ENCODE measurements at regions not wholly inside any gene's neighbourhood (a gene's known extent, or its start where the extent isn't known, plus 50 kb on each side); places are given as distances from the start of the nearest gene placed in this dataset.
"Not testable (repeated sequence)": the region's sequence is repeated elsewhere in the genome, so short reads cannot be mapped to it uniquely, and the experiment has no call there.

DNA sequence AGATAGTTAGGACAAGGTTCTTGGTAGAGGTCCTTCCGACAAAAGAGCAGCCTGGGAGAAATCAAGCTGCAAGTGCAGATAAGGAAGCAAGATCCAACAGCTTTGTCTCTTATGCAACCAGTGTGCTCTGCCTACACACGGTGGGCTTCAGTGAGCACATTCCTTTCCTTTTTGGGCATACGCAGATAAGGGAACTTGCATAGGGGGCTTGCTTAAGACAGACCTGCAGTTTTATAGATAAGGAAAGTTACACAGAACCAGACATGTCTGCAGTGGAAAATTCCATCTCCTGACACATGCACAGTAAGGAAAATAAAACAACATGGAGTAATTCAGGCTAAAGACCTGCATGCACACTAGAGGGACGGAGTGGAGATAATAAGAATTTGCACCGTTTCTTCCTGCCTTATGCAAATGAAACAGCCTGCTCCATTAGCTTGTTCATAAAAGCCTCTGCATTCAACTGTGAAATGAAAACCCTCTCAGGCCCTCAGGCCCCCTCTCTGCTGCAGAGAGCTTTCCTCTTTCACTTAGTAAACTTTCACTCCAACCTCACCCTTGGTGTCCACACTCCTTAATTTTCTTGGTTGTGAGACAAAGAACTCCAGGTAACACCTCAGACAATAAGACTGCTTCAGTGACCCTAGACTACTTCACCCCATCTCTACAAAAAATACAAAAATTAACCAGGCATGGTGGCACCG lies 97.5 kb upstream of the MYLIP start:
- no peak for DNase-seq
- no peaks in the 10 kb centered on the region for H3K36me3 ChIP-seq
- peaks cover 14% of the 10 kb centered on the region for H3K9me3 ChIP-seq (replicated peaks)
- TF ChIP-seq CTCF (IDR thresholded peaks at IDR 0.05; ENCODE audit: borderline replicate concordance), result no peak
- H3K4me1 ChIP-seq, result no peaks in the 10 kb centered on the region
- H3K4me3 ChIP-seq, result no peak overlapping the region
- intact Hi-C loops (cut with micrococcal nuclease), result no loop called here
- H3K27ac ChIP-seq (replicated peaks), result no peak overlapping the region
- H3K27me3 ChIP-seq (ENCODE audit: low read depth), result no peaks in the 10 kb centered on the region

DNA sequence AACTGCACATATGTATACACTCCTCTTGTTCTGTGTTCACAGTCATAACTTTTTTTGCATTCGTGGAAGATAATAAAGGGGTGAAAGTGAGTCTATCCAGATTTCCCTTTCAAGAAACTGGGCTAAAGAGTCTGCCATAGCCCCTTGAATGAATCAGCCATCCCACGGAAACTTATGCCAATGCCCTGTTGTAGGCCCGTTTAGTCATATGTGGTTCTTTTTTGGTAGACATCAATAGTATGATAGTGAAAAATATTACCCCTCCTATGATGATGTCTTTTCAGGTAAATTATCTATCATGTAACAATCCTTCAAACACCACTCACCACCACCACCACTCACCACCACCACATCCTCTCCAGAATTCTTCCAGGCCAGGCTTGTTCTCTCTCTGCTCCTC lies 99.9 kb upstream of the MYLIP start:
- intact Hi-C loops (cut with micrococcal nuclease), result no loop called here
- no peaks in the 10 kb centered on the region for H3K27me3 ChIP-seq (ENCODE audit: low read depth)
- H3K36me3 ChIP-seq, result no peaks in the 10 kb centered on the region
- H3K4me3 ChIP-seq, result no peak overlapping the region
- no peaks in the 10 kb centered on the region for H3K4me1 ChIP-seq
- no peak for TF ChIP-seq CTCF (IDR thresholded peaks at IDR 0.05; ENCODE audit: borderline replicate concordance)
- no peak overlapping the region for H3K27ac ChIP-seq (replicated peaks)
- H3K9me3 ChIP-seq (replicated peaks), result peaks cover 14% of the 10 kb centered on the region
- no peak for DNase-seq

- H3K27ac ChIP-seq (replicated peaks), result no peak overlapping the region
- no peak for DNase-seq
- H3K4me1 ChIP-seq, result no peaks in the 10 kb centered on the region
- intact Hi-C loops (cut with micrococcal nuclease), result no loop called here
- H3K36me3 ChIP-seq, result no peaks in the 10 kb centered on the region
- H3K4me3 ChIP-seq, result no peak overlapping the region
- no peaks in the 10 kb centered on the region for H3K27me3 ChIP-seq (ENCODE audit: low read depth)
- no peaks in the 10 kb centered on the region for H3K9me3 ChIP-seq (replicated peaks)
- TF ChIP-seq CTCF (IDR thresholded peaks at IDR 0.05; ENCODE audit: borderline replicate concordance), result no peak
Observed at GRCh38 chr6:16020259-16020658, 108.6 kb upstream of the MYLIP start.

GRCh38 chr6:16019462-16019861 lies 109.4 kb upstream of the MYLIP start:
- intact Hi-C loops (cut with micrococcal nuclease), result no loop called here
- TF ChIP-seq CTCF (IDR thresholded peaks at IDR 0.05; ENCODE audit: borderline replicate concordance), result no peak
- no peak for DNase-seq
- Histone ChIP-seq H3K9me3 (replicated peaks) (no peaks in the 10 kb centered on the region), H3K4me3 (no peak overlapping the region), H3K27me3 (ENCODE audit: low read depth) (no peaks in the 10 kb centered on the region), H3K4me1 (no peaks in the 10 kb centered on the region), H3K27ac (replicated peaks) (no peak overlapping the region), H3K36me3 (no peaks in the 10 kb centered on the region)

- intact Hi-C loops (cut with micrococcal nuclease), result no loop called here
- Histone ChIP-seq H3K36me3 (no peaks in the 10 kb centered on the region), H3K4me1 (no peaks in the 10 kb centered on the region), H3K4me3 (no peak overlapping the region), H3K27me3 (ENCODE audit: low read depth) (no peaks in the 10 kb centered on the region), H3K9me3 (replicated peaks) (no peaks in the 10 kb centered on the region), H3K27ac (replicated peaks) (no peak overlapping the region)
- TF ChIP-seq CTCF (IDR thresholded peaks at IDR 0.05; ENCODE audit: borderline replicate concordance), result no peak
- DNase-seq, result no peak
Observed at GRCh38 chr6:16018626-16019025, 110.3 kb upstream of the MYLIP start.

DNA sequence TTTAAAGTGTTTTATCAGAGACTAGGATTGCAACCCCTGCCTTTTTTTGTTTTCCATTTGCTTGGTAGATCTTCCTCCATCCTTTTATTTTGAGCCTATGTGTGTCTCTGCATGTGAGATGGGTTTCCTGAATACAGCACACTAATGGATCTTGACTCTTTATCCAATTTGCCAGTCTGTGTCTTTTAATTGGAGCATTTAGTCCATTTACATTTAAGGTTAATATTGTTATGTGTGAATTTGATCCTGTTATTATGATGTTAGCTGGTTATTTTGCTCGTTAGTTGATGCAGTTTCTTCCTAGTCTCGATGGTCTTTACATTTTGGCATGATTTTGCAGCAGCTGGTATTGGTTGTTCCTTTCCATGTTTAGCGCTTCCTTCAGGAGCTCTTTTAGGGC lies 114.6 kb upstream of the MYLIP start:
- H3K27me3 ChIP-seq (ENCODE audit: low read depth); intact Hi-C loops (cut with micrococcal nuclease): not testable (repeated sequence)

More for the DNA sequence above, 114.6 kb upstream of the MYLIP start:
- not testable (repeated sequence) for H3K9me3 ChIP-seq (replicated peaks); H3K4me1 ChIP-seq; DNase-seq; H3K36me3 ChIP-seq; H3K27ac ChIP-seq (replicated peaks); H3K4me3 ChIP-seq
